Epithelial cell of proximal tubule (primary cell): ENCODE measurements at regions not wholly inside any gene's neighbourhood (a gene's known extent, or its start where the extent isn't known, plus 50 kb on each side); places are given as distances from the start of the nearest gene placed in this dataset.

ENCODE experiments used
- DNase-seq: peaks from one replicate; pipeline ENCODE4 v3.0.0-alpha.2; 2011; ENCODE audit warnings: low read depth
- H3K4me3 ChIP-seq: 2 replicates; pipeline ENCODE4 v1.5.1; 2011; ENCODE audit warnings: low read depth, mild to moderate bottlenecking, low read length
- CTCF ChIP-seq: conservative IDR thresholded peaks from 2 replicates; pipeline ENCODE4 v1.5.1; 2012; ENCODE audit warnings: low read depth, mild to moderate bottlenecking, low read length

GRCh38 chr1:221012120-221012519 lies 132.9 kb downstream of the HLX start:
- no peak for DNase-seq
- no peak overlapping the region for H3K4me3 ChIP-seq
- no peak for TF ChIP-seq CTCF

GRCh38 chr1:221013691-221014660 lies 134.7 kb downstream of the HLX start:
- TF ChIP-seq CTCF = no peak
- no peak overlapping the region for H3K4me3 ChIP-seq
- no peak for DNase-seq

GRCh38 chr1:221015159-221015790 lies 136.0 kb downstream of the HLX start:
- DNase-seq = no peak
- TF ChIP-seq CTCF = no peak
- no peak overlapping the region for H3K4me3 ChIP-seq

- DNase-seq = no peak
- H3K4me3 ChIP-seq = no peak overlapping the region
- TF ChIP-seq CTCF = no peak
Measured at GRCh38 chr1:221016751-221017150, 137.5 kb downstream of the HLX start.

- no peak for DNase-seq
- TF ChIP-seq CTCF = no peak
- H3K4me3 ChIP-seq = no peak overlapping the region
Measured at GRCh38 chr1:221018414-221018813, 139.2 kb downstream of the HLX start.

- no peak for TF ChIP-seq CTCF
- no peak overlapping the region for H3K4me3 ChIP-seq
- no peak for DNase-seq
Measured at GRCh38 chr1:221022331-221022730, 143.1 kb downstream of the HLX start.
